GM23338 (cell line): ENCODE measurements at regions not wholly inside any gene's neighbourhood (a gene's known extent, or its start where the extent isn't known, plus 50 kb on each side); places are given as distances from the start of the nearest gene placed in this dataset.

ENCODE experiments used
- CREB1 ChIP-seq: fragments of 250-450 bp; sonication (Bioruptor Pico); IDR thresholded peaks from 2 replicates; pipeline ENCODE4 v1.5.0; 2020; ENCODE audit warnings: low read depth, mild to moderate bottlenecking, moderate library complexity
- CTCF ChIP-seq, 2 experiments: fragments of 200-600 bp in 1 of 2; sonication (generic) in 1 of 2; conservative IDR thresholded peaks; 2 replicates each; pipeline versions ENCODE4 v1.5.1 to v1.6.1; 2016 to 2017; ENCODE audit warnings: antibody characterized with exemption in 2 of 2, low read depth in 2 of 2, mild to moderate bottlenecking in 2 of 2, moderate library complexity in 1 of 2
- EZH2 ChIP-seq: fragments of 200-600 bp; sonication (generic); IDR thresholded peaks from one replicate; pipeline ENCODE4 v1.8.0; 2017; ENCODE audit warnings: antibody characterized with exemption, mild to moderate bottlenecking, low read depth; ENCODE audit not compliant: unreplicated experiment
- EZH2phosphoT487 ChIP-seq: fragments of 200-600 bp; sonication (generic); IDR thresholded peaks from one replicate; pipeline ENCODE4 v1.8.1; 2018; ENCODE audit warnings: antibody characterized with exemption; ENCODE audit not compliant: unreplicated experiment
- JUNB ChIP-seq: IDR thresholded peaks from one replicate; pipeline ENCODE4 v1.6.1; 2016; ENCODE audit warnings: antibody characterized with exemption; ENCODE audit not compliant: unreplicated experiment
- POLR2AphosphoS5 ChIP-seq: IDR thresholded peaks from 2 replicates; pipeline ENCODE4 v1.6.1; 2016; ENCODE audit warnings: antibody characterized with exemption, low read depth
- REST ChIP-seq: IDR thresholded peaks from one replicate; pipeline ENCODE4 v1.6.1; 2018; ENCODE audit warnings: antibody characterized with exemption; ENCODE audit not compliant: unreplicated experiment

GRCh38 chr2:6171294-6171693, 479.1 kb downstream of the SOX11 start:
- no peak for TF ChIP-seq CTCF (conservative IDR thresholded peaks at IDR 0.05; ENCODE audit: low read depth in 2 of 2)
- TF ChIP-seq POLR2AphosphoS5: no peak
- TF ChIP-seq EZH2: no peak
- TF ChIP-seq CREB1 (CRISPR knock-in tag): no peak
- TF ChIP-seq REST: no peak
- TF ChIP-seq EZH2phosphoT487: no peak
- no peak for TF ChIP-seq JUNB
